Tibial artery (tissue), 4 donors: ENCODE measurements at regions not wholly inside any gene's neighbourhood (a gene's known extent, or its start where the extent isn't known, plus 50 kb on each side); places are given as distances from the start of the nearest gene placed in this dataset.

Experiments
- DNase-seq, 2 donors: peaks; one replicate each; pipeline ENCODE4 v3.0.0-alpha.2; 2019
- H3K27ac ChIP-seq, 2 donors: fragments of 200-600 bp; sonication (generic) in 1 of 2; 1 replicate in 1 of 2; 2 replicates in 1 of 2; pipeline ENCODE4 v1.5.1; 2018 to 2019; ENCODE audit warnings: mild to moderate bottlenecking in 1 of 2
- H3K27me3 ChIP-seq, 2 donors: fragments of 200-600 bp; sonication (generic) in 1 of 2; one replicate each; pipeline versions ENCODE4 v1.5.1 to v1.6.0; 2016 to 2019
- H3K36me3 ChIP-seq, 3 donors: fragments of 200-600 bp; sonication (generic) in 2 of 3; one replicate each; pipeline ENCODE4 v1.5.1; 2016 to 2019; ENCODE audit warnings: mild to moderate bottlenecking in 2 of 3
- H3K4me1 ChIP-seq, 4 donors: fragments of 200-600 bp; sonication (generic) in 2 of 4; 1 replicate in 3 of 4; 2 replicates in 1 of 4; pipeline ENCODE4 v1.5.1; 2016 to 2019
- H3K4me3 ChIP-seq, 2 donors: fragments of 200-600 bp; sonication (generic) in 1 of 2; 1 replicate in 1 of 2; 2 replicates in 1 of 2; pipeline ENCODE4 v1.5.1; 2018 to 2019; ENCODE audit warnings: mild to moderate bottlenecking in 2 of 2
- H3K9me3 ChIP-seq, 3 donors: fragments of 200-600 bp; sonication (generic) in 1 of 3; one replicate each; pipeline ENCODE4 v1.5.1; 2016 to 2019
- CTCF ChIP-seq, 2 experiments: fragments of 200-600 bp in 1 of 2; fragments of 450-650 bp in 1 of 2; IDR thresholded peaks; one replicate each; pipeline ENCODE4 v1.5.1; 2017 to 2019; ENCODE audit warnings: antibody characterized with exemption in 2 of 2, mild to moderate bottlenecking in 1 of 2, moderate library complexity in 1 of 2
- intact Hi-C: fragments of 100-400 bp; cut with DNase I; formaldehyde crosslinking; loops from one replicate; pipeline ENCODE4 v1.15.0; 2023; ENCODE audit warnings: low total_unique reads

GRCh38 chr1:55822891-55823290 is 607.7 kb upstream of the USP24 start:
- TF ChIP-seq CTCF (IDR thresholded peaks at IDR 0.05): no peak
- no peak overlapping the region for H3K27ac ChIP-seq
- DNase-seq: no peak
- H3K36me3 ChIP-seq: no peaks in the 10 kb centered on the region
- no peaks in the 10 kb centered on the region for H3K4me1 ChIP-seq
- intact Hi-C loops: no loop called here
- H3K27me3 ChIP-seq: no peaks in the 10 kb centered on the region
- H3K4me3 ChIP-seq: no peak overlapping the region
- H3K9me3 ChIP-seq: no peaks in the 10 kb centered on the region

- no peak overlapping the region for H3K27ac ChIP-seq
- no peaks in the 10 kb centered on the region for H3K36me3 ChIP-seq
- no peaks in the 10 kb centered on the region for H3K9me3 ChIP-seq
- no peak overlapping the region for H3K4me3 ChIP-seq
- no peaks in the 10 kb centered on the region for H3K4me1 ChIP-seq
- no peaks in the 10 kb centered on the region for H3K27me3 ChIP-seq
- no peak for DNase-seq
- intact Hi-C loops: no loop called here
- no peak for TF ChIP-seq CTCF (IDR thresholded peaks at IDR 0.05)
Observed at GRCh38 chr1:55821234-55821633, 606.1 kb upstream of the USP24 start.

- no peak for DNase-seq
- intact Hi-C loops: no loop called here
Observed at GRCh38 chr1:55820501-55820900, 605.3 kb upstream of the USP24 start.

GRCh38 chr1:55819011-55819410 is 603.8 kb upstream of the USP24 start:
- H3K4me3 ChIP-seq: no peak overlapping the region
- no peak for DNase-seq
- H3K4me1 ChIP-seq: peaks cover 0 to 13% (median 4%) of the 10 kb centered on the region in 4 donors
- no peaks in the 10 kb centered on the region for H3K27me3 ChIP-seq
- no peak overlapping the region for H3K27ac ChIP-seq
- intact Hi-C loops: no loop called here
- no peaks in the 10 kb centered on the region for H3K36me3 ChIP-seq
- no peak for TF ChIP-seq CTCF (IDR thresholded peaks at IDR 0.05)
- no peaks in the 10 kb centered on the region for H3K9me3 ChIP-seq

More at GRCh38 chr1:55820501-55820900, 605.3 kb upstream of the USP24 start:
- Histone ChIP-seq H3K4me1 (no peaks in the 10 kb centered on the region), H3K27ac (no peak overlapping the region), H3K36me3 (no peaks in the 10 kb centered on the region), H3K27me3 (no peaks in the 10 kb centered on the region), H3K9me3 (no peaks in the 10 kb centered on the region), H3K4me3 (no peak overlapping the region)
- no peak for TF ChIP-seq CTCF (IDR thresholded peaks at IDR 0.05)

GRCh38 chr1:55816456-55817426 is 601.6 kb upstream of the USP24 start:
- intact Hi-C loops: no loop called here
- no peak for DNase-seq
- peaks cover 0 to 31% (median 10%) of the 10 kb centered on the region in 4 donors for H3K4me1 ChIP-seq
- no peaks in the 10 kb centered on the region for H3K36me3 ChIP-seq
- no peak overlapping the region for H3K27ac ChIP-seq
- H3K4me3 ChIP-seq: no peak overlapping the region
- no peak for TF ChIP-seq CTCF (IDR thresholded peaks at IDR 0.05)
- no peaks in the 10 kb centered on the region for H3K27me3 ChIP-seq
- H3K9me3 ChIP-seq: no peaks in the 10 kb centered on the region
